ENCODE measurements at regions not wholly inside any gene's neighbourhood (a gene's known extent, or its start where the extent isn't known, plus 50 kb on each side); places are given as distances from the start of the nearest gene placed in this dataset.

DNA sequence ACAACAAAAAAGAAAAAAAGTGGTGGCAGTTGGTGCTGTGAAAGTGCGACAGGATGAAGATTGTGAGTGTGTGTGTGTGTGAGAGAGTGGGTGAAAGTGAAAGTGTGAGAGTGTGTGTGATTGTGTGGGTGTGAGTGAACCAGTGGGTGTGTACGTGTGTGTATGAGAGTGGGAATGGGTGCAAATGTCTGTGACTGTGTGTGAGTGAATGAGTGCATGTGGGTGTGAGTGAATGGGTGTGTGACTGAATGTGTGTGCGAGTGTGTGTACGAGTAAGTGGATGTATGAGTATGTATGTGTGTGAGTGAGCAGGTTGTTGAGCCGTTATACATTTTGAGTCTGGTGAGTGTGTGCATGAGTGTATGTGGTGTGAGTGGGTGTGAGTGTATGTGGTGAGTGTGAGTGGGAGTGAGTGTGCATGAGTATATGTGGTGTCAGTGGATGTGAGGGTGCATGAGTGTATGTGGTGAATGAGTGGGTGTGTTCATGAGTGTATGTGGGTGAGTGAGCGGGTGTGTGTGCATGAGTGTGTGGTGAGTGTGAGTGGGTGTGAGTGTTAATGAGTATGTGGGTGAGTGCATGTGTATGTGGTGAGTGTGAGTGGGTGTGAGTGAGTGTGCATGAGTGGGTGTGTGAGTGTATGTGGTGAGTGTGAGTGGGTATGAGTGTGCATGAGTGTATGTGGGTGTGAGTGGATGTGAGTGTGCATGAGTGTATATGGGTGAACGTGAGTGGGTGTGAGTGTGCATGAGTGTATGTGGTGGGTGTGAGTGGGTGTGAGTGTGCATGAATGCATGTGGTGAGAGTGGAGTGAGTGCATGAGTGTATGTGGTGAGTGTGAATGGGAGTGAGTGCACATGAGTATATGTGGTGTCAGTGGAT, 69.3 kb upstream of the HPCAL1 start:
- Histone ChIP-seq H3K79me2 (ENCODE audit: insufficient read depth, low read length) (no peaks in the 10 kb centered on the region), H3K27me3 (ENCODE audit: insufficient read depth, low read length) (no peaks in the 10 kb centered on the region), H3K4me3 (replicated peaks in 1 of 2; ENCODE audit: low read depth in 1 of 2, low read length in 2 of 2) (no peak overlapping the region), H3K9me3 (ENCODE audit: control insufficient read depth in 1 of 2, insufficient read depth in 1 of 2, low read depth in 1 of 2, low read length in 2 of 2) (no peaks in the 10 kb centered on the region), H3K9ac (ENCODE audit: low read length) (no peak overlapping the region), H3K4me2 (ENCODE audit: low read length) (no peak overlapping the region), H4K20me1 (ENCODE audit: insufficient read depth) (no peaks in the 10 kb centered on the region), H2AFZ (ENCODE audit: low read depth, low read length, poor library complexity, severe bottlenecking) (no peak overlapping the region), H3K9me2 (ENCODE audit: insufficient read depth) (no peaks in the 10 kb centered on the region), H3K36me3 (ENCODE audit: control insufficient read depth in 1 of 2, insufficient read depth in 2 of 2, low read length in 2 of 2) (no peaks in the 10 kb centered on the region), H3K4me1 (ENCODE audit: control insufficient read depth in 1 of 2, insufficient read depth in 2 of 2, low read length in 2 of 2) (peaks cover 0 to 6% of the 10 kb centered on the region in 2 experiments; a peak in 1 of 4 replicates), H3K27ac (ENCODE audit: low read depth, low read length) (no peak overlapping the region)
- TF ChIP-seq CBX3 (IDR thresholded peaks at IDR 0.05; ENCODE audit: low read depth) = no peak
- TF ChIP-seq POLR2A (IDR thresholded peaks at IDR 0.05; ENCODE audit: borderline replicate concordance, extremely low read depth, insufficient read depth, insufficient read length) = no peak
- TF ChIP-seq, protein P1, sequence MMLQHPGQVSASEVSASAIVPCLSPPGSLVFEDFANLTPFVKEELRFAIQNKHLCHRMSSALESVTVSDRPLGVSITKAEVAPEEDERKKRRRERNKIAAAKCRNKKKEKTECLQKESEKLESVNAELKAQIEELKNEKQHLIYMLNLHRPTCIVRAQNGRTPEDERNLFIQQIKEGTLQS (IDR thresholded peaks at IDR 0.05) = no peak
- TF ChIP-seq TCF7L2 (IDR thresholded peaks at IDR 0.05; ENCODE audit: borderline replicate concordance, extremely low read depth, insufficient read depth, insufficient read length) = no peak
- TF ChIP-seq JUND (IDR thresholded peaks at IDR 0.05) = no peak
- TF ChIP-seq, protein P2, sequence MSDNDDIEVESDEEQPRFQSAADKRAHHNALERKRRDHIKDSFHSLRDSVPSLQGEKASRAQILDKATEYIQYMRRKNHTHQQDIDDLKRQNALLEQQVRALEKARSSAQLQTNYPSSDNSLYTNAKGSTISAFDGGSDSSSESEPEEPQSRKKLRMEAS (IDR thresholded peaks at IDR 0.05) = no peak
- TF ChIP-seq EGR1 (IDR thresholded peaks at IDR 0.05; ENCODE audit: low read depth) = no peak
- TF ChIP-seq EZH2phosphoT487 (IDR thresholded peaks at IDR 0.05; ENCODE audit: borderline replicate concordance) = no peak
- TF ChIP-seq EZH2 (IDR thresholded peaks at IDR 0.05) = no peak
- TF ChIP-seq CEBPB (IDR thresholded peaks at IDR 0.05; ENCODE audit: low read depth) = no peak
- no peak for TF ChIP-seq ZNF274 (IDR thresholded peaks at IDR 0.05; ENCODE audit: low read depth, low read length)
- TF ChIP-seq, protein P3, sequence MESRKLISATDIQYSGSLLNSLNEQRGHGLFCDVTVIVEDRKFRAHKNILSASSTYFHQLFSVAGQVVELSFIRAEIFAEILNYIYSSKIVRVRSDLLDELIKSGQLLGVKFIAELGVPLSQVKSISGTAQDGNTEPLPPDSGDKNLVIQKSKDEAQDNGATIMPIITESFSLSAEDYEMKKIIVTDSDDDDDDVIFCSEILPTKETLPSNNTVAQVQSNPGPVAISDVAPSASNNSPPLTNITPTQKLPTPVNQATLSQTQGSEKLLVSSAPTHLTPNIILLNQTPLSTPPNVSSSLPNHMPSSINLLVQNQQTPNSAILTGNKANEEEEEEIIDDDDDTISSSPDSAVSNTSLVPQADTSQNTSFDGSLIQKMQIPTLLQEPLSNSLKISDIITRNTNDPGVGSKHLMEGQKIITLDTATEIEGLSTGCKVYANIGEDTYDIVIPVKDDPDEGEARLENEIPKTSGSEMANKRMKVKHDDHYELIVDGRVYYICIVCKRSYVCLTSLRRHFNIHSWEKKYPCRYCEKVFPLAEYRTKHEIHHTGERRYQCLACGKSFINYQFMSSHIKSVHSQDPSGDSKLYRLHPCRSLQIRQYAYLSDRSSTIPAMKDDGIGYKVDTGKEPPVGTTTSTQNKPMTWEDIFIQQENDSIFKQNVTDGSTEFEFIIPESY (IDR thresholded peaks at IDR 0.05; ENCODE audit: extremely low read depth, insufficient replicate concordance, low read length) = no peak
- no peak for TF ChIP-seq ZFX (IDR thresholded peaks at IDR 0.05)
- TF ChIP-seq POLR2AphosphoS5 (IDR thresholded peaks at IDR 0.05; ENCODE audit: low read depth, low read length) = no peak
- no peak for TF ChIP-seq SRF (IDR thresholded peaks at IDR 0.05; ENCODE audit: low read depth)
- TF ChIP-seq YY1 (IDR thresholded peaks at IDR 0.05; ENCODE audit: extremely low read depth, insufficient replicate concordance, low read depth, low read length) = no peak
- CTCF ChIA-PET = no interaction called here
- ATAC-seq = no peak
- intact Hi-C loops (cut with micrococcal nuclease) = no loop called here
- DNase-seq (ENCODE audit: low read depth, low spot score) = no peak
- RAD21 ChIA-PET (ENCODE audit: low non-redundant PET in 1 of 2, low total read pairs in 2 of 2, uncharacterized antibody in 2 of 2, unreplicated experiment in 2 of 2) = no interaction called here
- POLR2A ChIA-PET = no interaction called here
- no TSS peak for BruUV-seq (replicated peaks)
